ENCODE measurements at regions not wholly inside any gene's neighbourhood (a gene's known extent, or its start where the extent isn't known, plus 50 kb on each side); places are given as distances from the start of the nearest gene placed in this dataset.

DNA sequence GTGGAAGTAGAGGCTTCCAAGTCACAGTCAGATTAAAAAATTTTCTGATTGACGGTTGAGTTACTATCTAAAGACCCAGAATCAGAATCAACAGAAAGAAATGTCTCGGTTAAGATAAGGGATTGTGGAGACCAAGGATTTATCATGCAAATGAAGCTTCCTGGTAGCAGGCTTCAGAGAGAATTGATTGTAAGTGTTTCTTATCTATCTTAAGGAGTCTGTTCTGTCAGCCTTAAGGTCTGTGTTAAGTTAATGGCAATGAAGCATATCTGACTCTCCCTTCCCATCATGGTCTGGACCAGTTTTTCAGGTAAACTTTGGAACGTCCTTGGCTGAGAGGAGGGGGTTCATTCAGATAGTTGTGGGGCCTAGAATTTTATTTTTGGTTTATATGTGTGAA is 780.2 kb downstream of the FAM133A start:
- TF ChIP-seq CTCF (conservative IDR thresholded peaks at IDR 0.05; ENCODE audit: low read depth, low read length) (no peak), EZH2 (IDR thresholded peaks at IDR 0.05; ENCODE audit: low read length, unreplicated experiment) (no peak)
